ENCODE measurements at regions not wholly inside any gene's neighbourhood (a gene's known extent, or its start where the extent isn't known, plus 50 kb on each side); places are given as distances from the start of the nearest gene placed in this dataset.

DNA sequence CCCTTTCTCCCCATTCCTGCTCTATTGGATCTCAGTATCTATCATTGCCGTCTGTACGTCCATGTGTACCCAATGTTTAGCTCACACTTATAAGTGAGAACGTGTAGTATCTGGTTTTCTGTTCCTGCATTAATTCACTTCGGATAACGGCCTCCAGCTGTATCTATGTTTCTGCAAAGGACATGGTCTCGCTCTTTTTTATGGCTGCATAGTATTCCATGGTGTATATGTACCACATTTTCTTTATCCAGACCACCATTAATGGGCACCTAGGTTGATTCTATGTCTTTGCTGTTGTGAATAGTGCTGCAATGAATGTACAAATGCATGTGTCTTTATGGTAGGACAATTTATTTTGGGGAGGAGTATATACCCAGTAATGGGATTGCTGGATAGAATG lies 94.4 kb upstream of the MPP7 start:
- no peaks in the 10 kb centered on the region; a peak in 1 of 4 replicates for H3K27me3 ChIP-seq (replicated peaks in 1 of 2; ENCODE audit: control insufficient read depth in 2 of 2, insufficient read depth in 2 of 2, low read length in 1 of 2)
- H4K20me1 ChIP-seq (ENCODE audit: control insufficient read depth, insufficient read depth): no peaks in the 10 kb centered on the region
- ChIA-PET RAD21 (ENCODE audit: unreplicated experiment) (no interaction called here), CTCF (no interaction called here), POLR2A (no interaction called here), SMC1A (ENCODE audit: uncharacterized antibody, unreplicated experiment) (interaction anchor here (0.6 kb wide), 1 partner anchor 94 kb away, joined by 3 read pairs; the partner anchor contains the start of gene MPP7)
- no peaks in the 10 kb centered on the region for H3K9me3 ChIP-seq (replicated peaks; ENCODE audit: control insufficient read depth, insufficient read depth, low read length)
- H3K36me3 ChIP-seq (ENCODE audit: control insufficient read depth in 2 of 2, insufficient read depth in 2 of 2, low read length in 1 of 2): no peaks in the 10 kb centered on the region
- no peak overlapping the region for H3K4me2 ChIP-seq (ENCODE audit: control insufficient read depth, insufficient read depth)
- ATAC-seq (no peak), FAIRE-seq (no peak), DNase-seq (ENCODE audit: low read depth, low spot score) (no peak)
- H3K9ac ChIP-seq (ENCODE audit: control insufficient read depth, insufficient read depth, low read length): no peak overlapping the region
- H3K79me2 ChIP-seq (ENCODE audit: control insufficient read depth, insufficient read depth, low read length): no peaks in the 10 kb centered on the region
- H3K27ac ChIP-seq (ENCODE audit: control insufficient read depth, insufficient read depth): no peak overlapping the region
- in situ Hi-C loops (cut with MboI): loop anchor here (25.0 kb wide), 1 partner anchor 660 kb away; the partner anchor contains the start of gene MKX
- intact Hi-C loops (cut with micrococcal nuclease; ENCODE audit: unreplicated experiment): no loop called here
- no peak for TF ChIP-seq E2F4 (IDR thresholded peaks at IDR 0.05; ENCODE audit: low read depth, low read length)
- no peak for TF ChIP-seq TCF7 (IDR thresholded peaks at IDR 0.05; ENCODE audit: borderline replicate concordance)
- H3K4me1 ChIP-seq (ENCODE audit: control insufficient read depth, insufficient read depth, low read length): no peaks in the 10 kb centered on the region
- H3K4me3 ChIP-seq: no peak overlapping the region
- BruUV-seq (replicated peaks): no TSS peak
- WGBS (ENCODE audit: insufficient coverage, insufficient replicate concordance, low lambda C conversion rate, missing lambda C conversion rate): 25% methylated on average over 6 of the region's 6 CpGs
- no peak overlapping the region for H2AFZ ChIP-seq (ENCODE audit: control insufficient read depth, low read depth, low read length)

GRCh38 chr10:28400176-28400575 lies 97.3 kb upstream of the MPP7 start:
- in situ Hi-C loops (cut with MboI): no loop called here
- Histone ChIP-seq H4K20me1 (ENCODE audit: control insufficient read depth, insufficient read depth) (no peaks in the 10 kb centered on the region), H3K36me3 (ENCODE audit: control insufficient read depth in 2 of 2, insufficient read depth in 2 of 2, low read length in 1 of 2) (no peaks in the 10 kb centered on the region), H3K4me2 (ENCODE audit: control insufficient read depth, insufficient read depth) (no peak overlapping the region), H2AFZ (ENCODE audit: control insufficient read depth, low read depth, low read length) (no peak overlapping the region), H3K79me2 (ENCODE audit: control insufficient read depth, insufficient read depth, low read length) (no peaks in the 10 kb centered on the region), H3K9ac (ENCODE audit: control insufficient read depth, insufficient read depth, low read length) (no peak overlapping the region), H3K4me1 (ENCODE audit: control insufficient read depth, insufficient read depth, low read length) (peaks cover 5% of the 10 kb centered on the region), H3K27ac (ENCODE audit: control insufficient read depth, insufficient read depth) (no peak overlapping the region), H3K4me3 (no peak overlapping the region), H3K27me3 (replicated peaks in 1 of 2; ENCODE audit: control insufficient read depth in 2 of 2, insufficient read depth in 2 of 2, low read length in 1 of 2) (no peaks in the 10 kb centered on the region; a peak in 1 of 4 replicates), H3K9me3 (replicated peaks; ENCODE audit: control insufficient read depth, insufficient read depth, low read length) (no peaks in the 10 kb centered on the region)
- BruUV-seq (replicated peaks): no TSS peak
- peak; percentile 51 for ATAC-seq
- 61% methylated on average over 9 of the region's 9 CpGs for WGBS (ENCODE audit: insufficient coverage, insufficient replicate concordance, low lambda C conversion rate, missing lambda C conversion rate)
- ChIA-PET RAD21 (ENCODE audit: unreplicated experiment) (no interaction called here), CTCF (interaction anchor here (1.1 to 1.2 kb wide), 2 partner anchors 8 to 19 kb away, joined by 3 to 5 read pairs; no protein-coding TSS in a partner anchor), SMC1A (ENCODE audit: uncharacterized antibody, unreplicated experiment) (no interaction called here), POLR2A (no interaction called here)
- intact Hi-C loops (cut with micrococcal nuclease; ENCODE audit: unreplicated experiment): no loop called here
- DNase-seq (ENCODE audit: low read depth, low spot score): no peak
- FAIRE-seq: no peak
- TF ChIP-seq USF1 (IDR thresholded peaks at IDR 0.05; ENCODE audit: borderline replicate concordance, extremely low read length, insufficient read depth, low read depth, low read length): no peak
- TF ChIP-seq ZBTB33 (IDR thresholded peaks at IDR 0.05): no peak
- TF ChIP-seq ESRRA (IDR thresholded peaks at IDR 0.05; ENCODE audit: low read length): no peak
- no peak for TF ChIP-seq PRDM15 (CRISPR knock-in tag; IDR thresholded peaks at IDR 0.05)
- TF ChIP-seq MTA3 (IDR thresholded peaks at IDR 0.05; ENCODE audit: borderline replicate concordance, low read length): no peak
- TF ChIP-seq SMAD1 (IDR thresholded peaks at IDR 0.05; ENCODE audit: low read depth, partially characterized antibody): peak; percentile 40
- no peak for TF ChIP-seq CHD2 (IDR thresholded peaks at IDR 0.05; ENCODE audit: borderline replicate concordance, low read depth, low read length)
- no peak for TF ChIP-seq FOXK2 (IDR thresholded peaks at IDR 0.05)

Measured in GM12878 (cell line).